HEK293 (cell line): ENCODE measurements at regions not wholly inside any gene's neighbourhood (a gene's known extent, or its start where the extent isn't known, plus 50 kb on each side); places are given as distances from the start of the nearest gene placed in this dataset.

Source experiments
- ATF2 ChIP-seq: fragments of 450-650 bp; formaldehyde crosslinking; IDR thresholded peaks from 2 replicates; pipeline ENCODE4 v1.5.1; 2016; ENCODE audit warnings: missing biosample characterization, missing genetic modification characterization, low read depth
- CTCF ChIP-seq: fragments of 450-650 bp; formaldehyde crosslinking; IDR thresholded peaks from 2 replicates; pipeline ENCODE4 v1.5.1; 2016; ENCODE audit warnings: missing biosample characterization, missing genetic modification characterization
- ELK4 ChIP-seq: IDR thresholded peaks from 2 replicates; pipeline ENCODE4 v1.6.1; 2011; ENCODE audit warnings: mild to moderate bottlenecking, low read depth, low read length, borderline replicate concordance
- GLI2 ChIP-seq: fragments of 450-650 bp; formaldehyde crosslinking; IDR thresholded peaks from 2 replicates; pipeline ENCODE4; 2017; ENCODE audit warnings: missing biosample characterization, missing genetic modification characterization, low read depth, borderline replicate concordance
- REST ChIP-seq: fragments of 450-650 bp; formaldehyde crosslinking; IDR thresholded peaks from 2 replicates; pipeline ENCODE4 v1.5.1; 2016; ENCODE audit warnings: missing biosample characterization, missing genetic modification characterization
- TCF7L2 ChIP-seq: IDR thresholded peaks from 2 replicates; pipeline ENCODE4 v1.6.1; 2011; ENCODE audit warnings: low read depth, mild to moderate bottlenecking, inconsistent platforms, low read length, moderate library complexity, borderline replicate concordance
- ZNF202 ChIP-seq: fragments of 450-650 bp; formaldehyde crosslinking; IDR thresholded peaks from 2 replicates; pipeline ENCODE4 v1.5.1; 2016; ENCODE audit warnings: missing biosample characterization, missing genetic modification characterization, borderline replicate concordance
- ZNF274 ChIP-seq, 2 experiments: fragments of 200-500 bp in 1 of 2; fragments of 450-650 bp in 1 of 2; sonication (Bioruptor generic) in 1 of 2; formaldehyde crosslinking in 1 of 2; IDR thresholded peaks; 2 replicates each; pipeline versions ENCODE4 v1.5.1 to v1.6.1; 2014 to 2016; ENCODE audit warnings: borderline replicate concordance in 1 of 2, inconsistent platforms in 1 of 2, low read length in 1 of 2, missing biosample characterization in 1 of 2, missing genetic modification characterization in 1 of 2
- ZNF302 ChIP-seq: fragments of 450-650 bp; formaldehyde crosslinking; IDR thresholded peaks from 2 replicates; pipeline ENCODE4 v1.5.1; 2016; ENCODE audit warnings: missing biosample characterization, missing genetic modification characterization, low read depth
- ZNF398 ChIP-seq: fragments of 450-650 bp; formaldehyde crosslinking; IDR thresholded peaks from 2 replicates; pipeline ENCODE4 v1.5.1; 2017; ENCODE audit warnings: missing biosample characterization, missing genetic modification characterization
- ZNF623 ChIP-seq: fragments of 450-650 bp; formaldehyde crosslinking; IDR thresholded peaks from 2 replicates; pipeline ENCODE4 v1.5.1; 2016; ENCODE audit warnings: missing biosample characterization, missing genetic modification characterization
- ZSCAN16 ChIP-seq: fragments of 450-650 bp; formaldehyde crosslinking; IDR thresholded peaks from 2 replicates; pipeline ENCODE4 v1.5.1; 2016; ENCODE audit warnings: missing biosample characterization, missing genetic modification characterization

GRCh38 chr13:62337109-62337880 is 921.6 kb upstream of the PCDH20 start:
- no peak for TF ChIP-seq ZNF623 (tag by site-specific recombination)
- no peak for TF ChIP-seq GLI2 (tag by site-specific recombination)
- no peak for TF ChIP-seq CTCF (tag by site-specific recombination)
- TF ChIP-seq ZNF398 (tag by site-specific recombination): no peak
- TF ChIP-seq ELK4: no peak
- no peak for TF ChIP-seq REST (tag by site-specific recombination)
- TF ChIP-seq ZNF302: no peak
- no peak for TF ChIP-seq ZNF274 (IDR thresholded peaks at IDR 0.05; ENCODE audit: low read length)
- no peak for TF ChIP-seq ZNF274 (tag by site-specific recombination; IDR thresholded peaks at IDR 0.05; ENCODE audit: borderline replicate concordance)
- TF ChIP-seq ATF2 (tag by site-specific recombination): no peak
- TF ChIP-seq ZSCAN16 (tag by site-specific recombination): no peak
- TF ChIP-seq TCF7L2: no peak
- TF ChIP-seq ZNF202 (tag by site-specific recombination): no peak
